Activated T-cell treated with anti-CD3 and anti-CD28 coated beads for 4 hours (primary cell): ENCODE measurements at regions not wholly inside any gene's neighbourhood (a gene's known extent, or its start where the extent isn't known, plus 50 kb on each side); places are given as distances from the start of the nearest gene placed in this dataset.
"Not testable (repeated sequence)": the region's sequence is repeated elsewhere in the genome, so short reads cannot be mapped to it uniquely, and the experiment has no call there.

Source experiments
- DNase-seq: peaks from one replicate; pipeline ENCODE4 v3.0.0-alpha.2; 2020

DNA sequence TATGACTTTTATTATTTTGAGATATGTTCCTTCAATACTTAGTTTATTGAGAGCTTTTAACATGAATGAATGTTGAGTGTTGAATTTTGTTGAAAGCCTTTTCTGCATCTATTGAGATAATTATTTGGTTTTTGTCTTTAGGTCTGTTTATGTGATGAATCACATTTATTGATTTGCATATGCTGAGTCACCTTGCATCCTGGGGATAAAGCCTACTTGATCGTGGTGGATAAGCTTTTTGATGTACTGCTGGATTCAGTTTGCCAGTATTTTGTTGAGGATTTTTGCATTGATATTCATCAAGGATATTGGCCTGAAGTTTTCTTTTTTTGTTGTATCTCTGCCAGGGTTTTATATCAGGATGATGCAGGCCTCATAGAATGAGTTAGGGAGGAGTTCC, 106.5 kb upstream of the DAZL start:
- not testable (repeated sequence) for DNase-seq

DNA sequence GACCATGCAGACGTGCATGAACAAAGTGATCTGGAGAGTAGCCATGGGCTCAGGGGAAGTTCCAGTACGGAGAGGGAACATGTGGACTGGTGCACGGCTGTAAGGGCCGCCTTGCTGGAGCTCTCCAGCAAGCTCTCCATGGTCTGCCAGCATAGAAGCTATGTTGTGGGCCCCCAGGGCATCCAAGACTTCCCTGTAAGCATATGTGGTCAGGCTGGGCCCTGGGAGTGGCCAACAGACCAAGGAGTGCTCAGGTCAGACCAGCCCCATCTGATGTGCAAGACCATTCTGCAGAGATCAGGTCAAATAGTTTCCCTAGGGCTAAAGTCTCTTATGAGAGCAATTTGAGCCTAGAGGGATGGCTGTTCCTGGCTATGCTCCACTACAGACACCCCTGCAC, 110.1 kb upstream of the DAZL start:
- no peak for DNase-seq

DNA sequence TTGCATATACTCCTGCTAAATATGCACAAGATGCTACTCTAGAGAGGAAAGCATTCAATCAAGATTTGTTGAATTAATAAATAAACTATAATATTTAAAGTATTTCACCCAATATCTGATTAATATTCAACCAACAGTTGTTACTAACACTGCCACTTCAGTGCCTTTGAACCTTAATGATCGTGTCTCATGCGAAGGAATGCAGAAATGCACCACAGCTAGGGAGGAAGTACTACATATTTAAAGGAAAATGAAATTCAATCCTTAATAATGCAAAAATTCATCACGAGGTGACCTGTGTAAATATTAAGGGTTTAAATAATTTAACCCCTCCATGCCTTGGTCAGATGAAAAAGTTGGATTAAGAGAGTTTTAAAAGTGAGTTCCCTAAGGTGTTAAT, 114.2 kb upstream of the DAZL start:
- DNase-seq: no peak

DNA sequence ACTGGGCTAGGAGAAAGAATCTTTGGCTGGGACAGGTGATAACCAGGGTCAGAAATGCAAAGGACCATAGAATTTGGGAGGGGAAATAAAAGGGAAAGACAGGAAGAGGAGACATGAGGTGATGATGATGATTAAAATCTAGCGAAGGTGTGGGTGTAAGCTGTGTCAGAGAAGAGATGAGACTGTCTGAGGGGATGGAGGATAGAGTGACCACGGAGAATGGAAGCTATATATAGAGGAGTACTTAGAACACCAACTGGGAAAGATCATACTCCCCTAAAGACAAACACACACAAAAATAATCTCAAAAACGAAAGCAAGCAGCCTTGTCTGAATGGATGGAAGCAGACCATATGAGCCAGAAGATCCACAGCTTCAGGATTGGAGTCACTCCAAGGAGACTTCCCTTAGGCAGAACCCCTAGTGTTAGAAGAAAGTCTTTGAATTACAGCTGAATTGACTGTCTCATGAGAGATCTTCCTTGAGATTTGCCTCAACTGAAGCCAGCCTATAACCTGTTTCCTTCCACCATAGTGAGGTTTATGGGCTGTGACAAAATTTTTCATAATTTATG, 115.2 kb upstream of the DAZL start:
- no peak for DNase-seq

DNA sequence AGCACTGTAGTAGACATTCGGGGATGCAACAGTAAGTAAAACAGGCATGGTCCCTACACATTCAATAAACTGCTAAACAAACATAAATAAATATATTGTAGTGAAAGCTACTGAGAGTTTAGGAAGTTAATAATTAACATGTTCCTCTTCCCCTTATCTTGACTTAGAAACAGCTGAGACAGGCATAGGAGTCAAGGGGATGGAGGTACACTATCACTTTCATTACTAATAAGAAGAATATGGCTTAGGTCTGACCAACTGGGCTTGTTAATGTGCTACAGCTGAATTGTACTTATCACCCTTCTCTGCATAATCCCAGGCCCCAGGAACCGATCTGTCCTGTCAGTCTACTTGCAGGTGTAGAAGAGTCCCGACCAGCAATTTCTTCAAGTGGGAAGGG, 116.3 kb upstream of the DAZL start:
- DNase-seq: no peak

DNA sequence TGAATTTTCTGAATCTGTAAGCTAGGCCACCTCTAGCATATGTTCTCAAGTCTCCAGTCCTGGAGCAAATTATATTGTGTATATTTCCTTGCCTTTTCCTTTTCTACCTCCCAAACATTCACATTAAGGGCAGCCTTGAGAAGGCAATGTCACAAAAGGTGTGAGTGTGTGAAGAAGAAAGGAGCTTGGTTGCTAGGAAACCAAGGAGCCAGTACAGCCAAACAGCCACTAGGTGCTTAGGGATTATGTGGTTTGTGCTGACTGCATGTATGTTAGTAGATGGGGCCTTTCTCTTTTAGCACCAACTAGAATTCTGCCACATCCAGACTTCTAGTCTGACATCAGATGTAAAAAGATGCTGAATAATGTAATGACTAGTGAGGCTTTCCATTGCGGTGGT, 118.8 kb upstream of the DAZL start:
- no peak for DNase-seq

DNA sequence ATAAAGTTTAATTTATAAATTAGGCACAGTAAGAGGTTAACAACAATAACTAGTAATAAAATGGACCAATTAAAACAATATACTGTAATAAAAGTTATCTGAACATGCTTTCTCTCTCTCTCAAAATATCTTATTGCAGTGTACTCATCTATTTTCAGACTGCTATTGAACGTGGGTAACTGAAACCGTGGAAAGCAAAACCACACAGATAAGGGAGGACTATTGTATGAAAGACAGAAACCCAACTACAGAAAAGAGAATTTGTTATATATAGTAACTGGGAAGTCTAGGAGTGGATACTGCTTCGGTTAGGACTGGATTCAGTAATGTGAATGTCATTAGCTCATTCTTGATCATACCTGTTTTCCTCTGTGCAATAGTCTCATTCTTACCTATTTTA, 119.3 kb upstream of the DAZL start:
- no peak for DNase-seq

DNA sequence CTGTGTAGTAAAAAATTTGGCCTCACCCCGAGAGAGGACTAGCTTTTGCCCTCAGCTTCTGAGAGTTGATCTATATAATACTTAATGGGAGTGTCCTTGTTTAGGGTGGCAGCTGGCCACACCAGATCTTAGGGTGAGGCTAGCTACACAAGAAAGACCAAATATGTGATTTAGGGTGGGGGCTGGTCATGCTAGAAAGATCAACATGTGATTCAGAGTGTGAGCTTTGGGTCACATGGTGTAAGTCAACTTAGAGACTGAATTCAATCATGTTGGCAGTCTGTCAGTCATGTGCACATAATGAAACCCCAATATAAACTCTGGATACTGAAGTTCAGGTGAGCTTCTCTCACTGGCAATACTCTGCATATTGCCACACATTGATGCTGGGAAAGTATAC, 120.7 kb upstream of the DAZL start:
- no peak for DNase-seq

DNA sequence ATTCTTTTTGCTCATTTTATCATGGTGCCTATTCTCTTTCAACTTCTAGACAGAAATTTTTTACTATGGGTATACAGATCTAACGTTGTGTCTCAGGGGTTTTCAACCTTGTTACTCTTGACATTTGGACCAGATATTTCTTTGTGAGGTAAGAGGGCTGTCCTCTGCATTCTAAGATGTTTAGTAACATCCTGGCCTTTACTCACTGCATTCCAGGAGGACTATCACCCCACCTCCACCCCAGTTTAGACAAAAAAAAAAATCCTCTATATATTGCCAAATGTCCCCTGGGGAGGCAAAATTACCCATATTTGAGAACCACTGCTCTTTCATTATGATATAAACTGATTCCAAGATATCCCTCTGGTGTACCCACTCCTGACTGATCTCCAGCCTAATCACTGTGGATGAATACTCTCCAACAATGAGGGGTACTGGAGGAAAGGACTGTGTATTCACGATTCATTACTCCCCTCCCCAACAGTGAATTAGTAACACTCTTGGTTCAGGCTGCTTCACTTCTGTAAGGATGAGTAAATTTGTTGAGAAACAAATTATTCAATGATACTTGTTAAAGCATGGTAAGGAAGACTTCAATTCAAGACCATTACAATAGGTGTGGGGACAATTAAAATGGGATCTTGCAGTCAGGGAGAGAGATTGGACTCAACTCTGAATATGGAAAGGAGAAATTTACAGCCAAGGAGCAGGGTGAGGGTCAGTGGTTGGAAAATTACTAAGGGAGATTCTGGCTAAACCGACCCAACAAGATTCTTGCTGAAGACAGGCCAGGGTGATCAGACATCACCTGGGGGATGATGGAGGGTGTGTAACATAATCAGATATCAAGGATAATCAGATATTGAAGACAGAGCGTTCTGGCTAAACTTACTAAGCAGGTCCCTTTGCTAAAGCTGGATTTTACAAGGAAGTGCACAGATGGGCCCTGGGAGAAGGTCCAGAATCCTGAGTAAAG, 123.8 kb upstream of the DAZL start:
- DNase-seq: no peak

DNA sequence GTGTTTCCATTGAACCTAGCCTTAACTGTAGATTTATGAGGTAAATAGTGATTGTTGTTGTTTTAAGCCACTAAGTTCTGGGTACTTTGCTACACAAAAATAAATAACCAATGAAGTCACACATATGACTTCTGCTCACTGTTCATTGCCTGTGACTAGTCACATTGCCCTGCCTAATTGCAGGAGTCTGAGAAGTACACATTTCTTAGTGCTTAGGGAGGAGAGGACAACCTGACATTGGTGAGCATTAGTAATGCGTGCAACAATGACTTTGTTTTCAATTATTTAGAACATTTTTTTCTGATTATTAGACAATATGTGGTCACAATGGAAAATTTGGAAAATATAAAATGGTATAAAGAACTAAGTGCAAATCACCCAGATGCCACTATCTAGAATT, 133.2 kb upstream of the DAZL start:
- no peak for DNase-seq

DNA sequence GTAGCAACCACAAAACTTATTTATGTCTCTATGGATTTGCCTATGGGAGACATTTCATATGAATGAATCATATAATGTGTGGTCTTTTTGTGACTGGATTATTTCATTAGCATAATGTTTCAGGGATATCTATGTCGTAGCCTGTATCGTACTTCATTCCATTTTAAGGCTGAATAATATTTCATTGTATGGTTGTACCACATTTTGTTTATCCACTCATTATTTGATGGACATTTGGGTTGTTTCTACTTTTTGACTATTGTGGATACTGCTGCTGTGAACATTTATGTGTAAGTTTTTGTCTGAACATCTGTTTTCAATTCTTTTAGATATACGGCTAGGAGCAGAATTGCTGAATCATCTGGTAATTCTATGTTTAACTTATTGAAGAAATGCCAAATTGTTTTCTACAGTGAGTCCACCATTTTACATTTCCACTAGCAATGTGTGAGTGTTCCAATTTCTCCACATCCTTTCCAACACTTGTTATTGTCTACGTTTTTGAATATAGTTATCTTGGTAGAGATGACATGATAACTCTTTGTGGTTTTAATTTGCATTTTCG, 134.4 kb upstream of the DAZL start:
- DNase-seq: no peak

DNA sequence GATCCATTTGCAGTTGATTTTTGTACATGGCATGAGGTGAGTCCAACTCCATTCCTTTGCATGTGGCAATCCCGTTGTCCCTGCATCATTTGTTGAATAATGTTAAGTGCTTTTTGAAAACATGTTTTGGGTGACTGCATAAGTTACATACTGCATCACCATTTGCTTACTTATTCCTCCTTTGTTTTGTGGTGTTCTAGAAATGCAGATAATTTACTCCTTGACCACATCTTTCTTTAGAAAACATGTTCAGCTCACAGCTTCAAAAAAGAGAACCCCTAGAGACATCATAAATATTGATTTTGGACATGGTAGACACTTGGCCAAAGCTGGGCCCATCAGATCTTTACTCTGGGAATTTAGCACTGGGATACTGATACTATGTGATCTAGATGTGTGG, 135.3 kb upstream of the DAZL start:
- DNase-seq: no peak

DNA sequence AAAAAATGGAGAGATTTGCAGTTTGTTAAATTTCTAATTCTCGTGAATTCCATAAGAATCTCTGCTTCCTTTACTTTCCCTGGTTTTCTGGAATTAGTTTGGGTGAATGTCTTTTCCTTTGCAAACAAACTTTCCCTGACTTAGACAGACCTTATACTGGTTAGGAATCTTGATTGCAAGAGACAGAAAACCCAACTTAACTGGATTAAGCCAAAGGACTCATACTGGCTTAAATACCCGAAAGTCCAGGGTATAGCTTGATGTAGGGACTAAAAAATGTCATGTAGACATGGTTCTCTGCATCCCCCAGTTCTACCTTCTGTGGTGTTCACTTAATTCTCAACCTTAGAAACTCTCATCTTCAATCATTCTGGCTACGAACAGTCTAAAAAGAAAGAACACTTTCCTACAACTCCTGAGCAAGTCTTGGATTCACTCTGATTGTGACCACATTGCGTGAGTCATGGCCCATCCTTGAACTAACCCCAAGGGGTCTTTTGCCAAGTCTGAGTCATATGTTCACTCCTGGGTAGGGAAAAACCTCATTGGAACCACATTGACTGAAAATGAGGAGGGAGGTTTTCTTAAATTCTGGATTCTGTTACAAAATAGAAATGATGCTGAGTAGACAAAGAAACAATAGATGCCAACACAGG, 136.0 kb upstream of the DAZL start:
- DNase-seq: no peak

DNA sequence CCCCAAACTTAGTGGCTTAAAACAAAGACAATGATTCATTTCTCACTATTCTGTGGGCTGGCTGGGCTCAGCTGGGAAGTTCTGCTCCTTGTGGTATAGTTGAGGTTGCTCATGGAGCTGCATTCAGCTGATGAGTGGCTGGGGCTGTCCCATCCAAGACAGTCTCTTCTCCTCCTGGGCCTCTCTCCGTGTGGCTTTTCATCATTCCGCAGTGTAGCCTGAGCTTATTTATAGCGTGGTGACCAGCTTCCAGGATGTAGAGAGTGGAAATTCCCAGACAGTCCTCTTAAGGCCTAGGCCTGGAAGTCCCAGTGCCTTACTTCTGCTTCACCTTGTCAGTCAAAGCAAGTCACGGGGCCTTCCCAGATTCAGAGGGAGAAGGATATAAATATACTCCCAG, 136.7 kb upstream of the DAZL start:
- DNase-seq: no peak

DNA sequence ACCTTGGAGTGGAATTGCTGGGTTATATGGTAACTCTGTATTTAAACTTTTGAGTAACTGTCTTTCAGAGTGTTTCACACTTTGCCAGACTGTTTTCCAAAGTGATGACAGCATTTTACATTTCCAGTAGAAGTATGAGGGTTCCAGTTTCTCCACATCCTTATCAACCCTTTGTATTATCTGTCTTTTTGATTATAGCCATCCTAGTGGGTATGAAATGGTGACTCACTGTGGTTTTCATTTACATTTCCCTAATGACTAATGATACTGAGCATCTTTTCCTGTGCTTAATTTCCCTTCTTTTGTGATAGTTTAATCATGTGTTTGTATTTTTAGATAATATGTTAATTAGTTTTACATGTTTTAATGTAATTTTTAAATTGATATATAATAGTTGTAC, 138.1 kb upstream of the DAZL start:
- no peak for DNase-seq

DNA sequence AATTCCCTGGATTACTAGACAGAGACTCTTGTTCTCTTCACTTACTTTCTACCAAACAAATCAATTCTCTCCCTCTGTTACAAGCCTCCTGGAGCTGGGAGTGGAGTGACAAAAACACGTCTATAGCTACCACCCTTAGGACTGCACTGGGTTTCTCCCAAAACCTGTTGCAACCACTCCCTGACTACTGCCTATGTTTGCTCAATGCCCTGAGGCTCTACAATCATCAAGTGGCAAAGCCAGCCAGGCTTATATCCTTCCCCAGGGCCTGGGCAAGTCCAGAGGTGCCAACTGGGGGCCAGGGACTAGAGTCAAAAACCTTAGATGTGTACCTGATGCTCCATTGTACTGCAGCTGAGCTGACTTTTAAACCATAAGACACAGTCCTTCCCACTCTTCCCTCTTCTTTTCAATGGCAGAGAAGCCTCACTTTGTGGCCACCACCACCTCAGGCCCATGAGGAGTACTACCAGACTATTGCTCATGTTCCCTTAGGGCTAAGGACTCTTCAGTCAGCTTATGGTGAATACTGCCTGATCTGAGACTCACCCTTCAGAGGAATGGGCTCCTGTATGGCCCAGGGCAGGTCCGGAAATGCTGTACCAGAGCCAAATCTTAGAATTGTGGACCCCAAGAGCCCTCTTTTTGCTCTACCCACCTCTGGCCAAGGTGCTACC, 125.4 kb upstream of the PLCL2 start:
- no peak for DNase-seq

DNA sequence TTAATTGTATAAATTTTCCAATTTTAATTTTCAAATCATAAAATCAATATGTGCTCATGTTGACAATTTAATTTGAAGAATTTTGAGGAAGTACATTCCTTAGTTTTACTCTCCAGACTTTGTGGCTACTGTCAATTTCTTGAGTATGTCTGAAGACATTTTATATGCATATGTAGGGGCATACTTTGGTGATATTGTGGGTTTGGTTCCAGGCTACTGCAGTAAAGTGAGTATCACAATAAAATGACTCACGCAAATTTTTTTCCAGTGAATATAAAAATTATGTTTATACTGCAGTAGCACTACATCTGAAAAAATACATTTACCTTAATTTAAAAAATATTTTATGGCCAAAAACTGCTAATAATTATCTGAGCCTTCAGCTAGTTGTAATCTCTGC, 123.2 kb upstream of the PLCL2 start:
- DNase-seq: no peak

DNA sequence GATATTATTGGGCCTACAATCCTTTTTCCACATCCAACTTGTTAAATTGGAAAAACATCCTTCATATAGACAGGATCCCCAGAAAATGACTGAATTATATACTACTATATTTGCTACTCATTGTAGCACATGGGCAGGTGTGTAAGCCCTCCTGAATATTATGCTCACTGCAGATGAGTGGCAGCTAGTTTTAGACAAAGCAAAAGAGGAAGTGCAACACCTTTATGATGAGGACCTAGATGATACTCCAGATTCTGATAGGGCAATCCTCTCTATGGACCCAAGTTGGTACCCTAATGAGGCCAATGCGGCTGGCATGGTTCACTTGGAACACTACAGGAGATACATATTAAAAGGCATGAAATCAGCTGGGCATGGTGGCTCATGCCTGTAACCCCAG, 119.1 kb upstream of the PLCL2 start:
- no peak for DNase-seq

DNA sequence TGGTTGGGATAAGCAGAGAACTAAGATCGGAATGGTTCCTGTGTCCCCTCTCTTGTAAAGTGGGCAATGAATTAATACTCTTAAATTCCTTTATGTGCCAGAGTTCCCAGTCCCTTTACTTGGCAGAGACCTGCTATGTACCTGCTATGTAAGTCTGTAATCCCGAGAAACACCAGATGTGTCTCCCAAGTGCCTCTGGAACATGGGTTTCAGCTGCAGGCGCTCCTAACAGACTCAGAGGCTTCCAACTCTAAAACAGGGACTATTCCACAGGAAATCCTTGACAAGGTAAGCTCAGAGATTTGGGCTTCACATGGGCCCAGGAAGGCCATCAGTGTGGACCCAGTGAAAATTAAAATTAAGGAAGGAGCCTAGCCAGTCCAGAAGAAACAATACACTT, 117.7 kb upstream of the PLCL2 start:
- no peak for DNase-seq

DNA sequence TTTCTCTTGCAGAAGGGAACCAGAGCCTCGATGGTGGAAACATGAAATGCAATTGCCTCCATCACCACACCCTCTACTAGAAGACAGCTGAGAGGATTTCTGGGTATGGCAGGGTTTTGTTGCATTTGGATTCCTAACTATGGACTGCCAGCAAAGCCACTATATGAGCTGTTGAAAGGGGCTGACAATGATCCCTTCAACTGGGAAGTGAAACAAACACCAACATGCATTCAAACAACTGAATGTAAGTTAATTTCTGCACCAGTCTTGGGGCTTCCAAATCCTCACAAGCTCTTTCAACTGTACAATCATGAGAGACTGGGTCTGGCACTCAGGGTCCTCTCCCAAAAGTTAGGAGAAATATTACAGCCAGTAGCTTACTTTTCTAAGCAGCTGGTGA, 116.7 kb upstream of the PLCL2 start:
- no peak for DNase-seq

DNA sequence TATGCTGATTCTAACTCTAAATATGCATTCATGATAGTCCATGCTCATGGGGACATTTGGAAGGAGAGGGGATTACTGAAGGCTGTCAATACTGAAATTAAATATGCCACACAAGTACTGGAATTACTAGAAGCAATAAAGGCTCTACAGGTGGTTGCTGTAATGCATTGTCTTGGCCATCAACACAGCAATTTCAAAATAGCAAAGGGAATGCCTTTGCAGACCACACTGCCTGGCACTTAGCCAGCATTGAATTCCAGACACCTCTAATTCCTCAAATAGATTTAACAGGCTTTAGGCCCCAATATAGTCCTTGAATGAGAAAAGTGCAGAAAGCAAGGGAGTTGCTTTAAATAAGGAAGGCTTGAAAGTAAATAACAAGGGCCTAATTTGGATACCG, 115.8 kb upstream of the PLCL2 start:
- DNase-seq: no peak

DNA sequence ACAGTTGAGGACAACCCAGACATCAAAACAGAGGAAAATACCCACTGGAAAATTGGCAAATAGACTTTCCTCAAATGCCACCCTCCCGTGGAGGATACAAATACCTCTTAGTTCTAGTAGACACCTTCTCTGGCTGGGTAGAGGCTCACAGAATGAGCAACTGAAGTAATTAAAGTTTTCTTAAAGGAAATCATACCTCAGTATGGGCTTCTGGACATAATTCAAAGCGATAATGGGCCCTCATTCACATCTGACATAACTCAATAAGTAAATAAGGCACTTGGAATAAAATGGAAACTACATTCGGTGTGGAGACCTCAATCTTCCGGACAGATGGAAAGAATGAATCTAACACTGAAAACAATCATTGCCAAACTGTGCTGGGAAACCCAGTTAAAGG, 115.2 kb upstream of the PLCL2 start:
- DNase-seq: no peak

DNA sequence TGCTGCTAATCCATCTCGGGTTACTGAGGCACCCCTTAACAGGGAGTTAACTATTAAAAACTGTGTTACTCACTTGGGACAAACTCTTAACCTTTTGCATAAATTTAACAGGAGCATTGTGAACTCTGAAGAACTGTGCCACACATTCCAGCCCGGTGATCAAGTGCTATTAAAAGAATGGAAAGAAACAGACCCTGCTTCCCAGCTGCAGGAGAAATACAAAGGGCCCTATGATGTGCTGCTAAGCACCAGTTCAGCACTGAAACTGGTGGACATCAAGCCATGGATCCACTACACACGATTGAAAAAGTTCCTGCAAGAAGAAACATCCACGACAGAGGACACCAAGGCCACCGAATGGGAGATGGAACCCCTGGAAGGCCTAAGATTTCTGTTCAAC, 114.7 kb upstream of the PLCL2 start:
- DNase-seq: no peak
